Fibroblast of skin of left biceps (primary cell): ENCODE measurements at regions not wholly inside any gene's neighbourhood (a gene's known extent, or its start where the extent isn't known, plus 50 kb on each side); places are given as distances from the start of the nearest gene placed in this dataset.
A peak's percentile ranks its signal among the peaks of the same experiment; 100 is the strongest.

Experiments used
- DNase-seq, 2 experiments: peaks; one replicate each; pipeline ENCODE4 v3.0.0-alpha.2; 2013; ENCODE audit warnings: low read depth in 2 of 2

DNA sequence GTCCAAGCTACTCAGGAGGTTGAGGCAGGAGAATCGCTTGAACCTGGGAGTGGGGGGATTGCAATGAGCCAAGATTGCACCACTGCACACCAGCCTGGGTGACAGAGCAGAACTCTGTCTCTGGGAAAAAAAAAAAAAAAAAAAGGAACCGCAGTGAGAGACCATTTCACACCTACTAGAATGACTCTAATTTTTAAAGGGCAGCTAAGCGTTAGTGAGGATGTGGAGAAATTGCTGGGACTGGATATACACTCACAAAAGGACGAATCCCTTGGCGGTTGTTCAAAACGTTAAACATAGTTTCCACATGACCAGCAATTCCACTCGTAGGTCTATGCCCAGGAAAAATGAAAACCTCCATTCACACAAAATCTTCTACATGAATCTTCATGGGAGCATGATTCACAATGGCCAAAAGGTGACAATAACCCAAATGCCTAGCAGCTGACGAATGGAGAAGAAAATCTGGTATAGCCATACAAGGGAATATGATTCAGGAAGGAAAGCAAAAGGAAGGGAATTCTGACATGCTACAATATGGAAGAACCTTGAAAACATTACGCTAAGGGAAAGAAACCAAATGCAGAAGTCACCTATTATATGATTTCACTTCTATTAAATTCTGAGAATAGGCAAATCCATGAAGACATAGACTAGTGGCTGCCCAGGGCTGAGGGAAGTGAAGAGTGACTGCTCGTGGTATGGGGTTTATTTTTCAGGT, 127.0 kb downstream of the CHSY1 start:
- DNase-seq, result peak; percentile 88 to 90

DNA sequence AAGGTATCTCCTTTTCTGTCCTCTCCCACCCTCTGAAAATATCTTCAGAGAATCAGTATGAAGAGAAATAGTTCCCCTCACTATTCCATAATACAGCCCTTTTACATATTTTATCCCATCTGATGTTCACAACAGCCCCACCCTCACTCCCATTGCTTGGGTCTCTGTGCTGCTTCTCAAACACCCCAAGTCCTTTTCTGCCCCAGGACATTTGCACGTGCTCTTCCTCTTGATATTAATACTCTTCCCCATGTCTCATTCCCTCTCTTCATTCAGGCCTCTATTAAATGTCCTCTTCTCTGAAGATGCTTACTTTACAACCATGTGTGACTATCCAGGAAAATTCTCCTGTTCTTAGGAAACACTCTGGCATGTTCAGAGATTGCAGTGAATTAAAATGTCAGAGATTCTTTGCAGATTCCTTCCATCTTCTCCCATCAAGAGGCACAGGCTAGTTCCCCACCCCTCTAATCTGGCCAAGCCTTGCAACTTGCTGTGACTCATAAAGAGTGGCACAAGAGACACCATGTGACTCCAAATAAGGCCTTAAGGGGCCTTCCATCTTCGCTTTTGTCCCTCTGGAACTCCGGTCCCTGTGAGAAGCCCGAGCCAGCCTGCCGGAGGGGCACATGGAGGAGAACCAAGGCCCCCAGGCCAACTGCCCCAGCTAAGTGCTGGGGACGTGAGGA, 128.5 kb downstream of the CHSY1 start:
- DNase-seq, result no peak

DNA sequence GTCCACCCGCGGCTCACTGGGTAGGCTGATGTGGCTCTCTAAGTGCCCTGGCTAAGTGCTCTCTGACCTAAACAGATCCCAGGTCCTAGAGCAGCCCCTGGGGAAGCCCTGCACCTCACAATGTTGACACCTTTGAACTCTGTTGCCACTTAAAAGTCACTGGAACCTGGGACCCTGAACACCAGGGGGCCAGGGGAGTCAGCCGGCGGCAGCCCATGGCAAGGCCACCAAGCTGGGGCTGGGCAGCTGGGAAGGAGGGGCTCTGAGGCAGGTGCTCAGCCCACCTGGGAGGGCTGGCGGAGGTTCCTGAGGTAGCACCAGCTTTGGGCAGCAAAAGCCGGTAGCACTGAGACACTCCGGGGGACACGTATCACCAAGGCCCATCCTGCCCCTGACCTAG, 129.0 kb downstream of the CHSY1 start:
- no peak for DNase-seq

DNA sequence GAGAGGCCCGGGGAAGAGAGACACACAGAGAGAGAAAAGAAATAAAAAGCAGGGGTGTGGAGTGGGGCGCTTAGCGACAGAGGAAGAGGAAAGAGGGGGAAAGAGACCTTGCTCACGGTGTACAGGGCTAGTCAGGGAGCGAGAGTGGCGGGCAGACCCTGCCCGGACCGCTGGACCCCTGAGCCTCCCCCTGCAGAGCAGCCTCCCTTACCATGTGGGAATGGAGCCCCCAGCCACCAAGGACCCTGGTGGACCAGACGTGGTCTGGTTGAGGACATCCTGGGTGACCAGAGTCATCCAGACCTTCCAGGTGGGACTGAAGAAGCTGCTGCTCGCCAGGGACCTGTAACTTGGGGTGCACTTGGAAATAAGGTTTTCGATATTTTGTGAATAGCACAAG, 129.6 kb downstream of the CHSY1 start:
- no peak for DNase-seq

DNA sequence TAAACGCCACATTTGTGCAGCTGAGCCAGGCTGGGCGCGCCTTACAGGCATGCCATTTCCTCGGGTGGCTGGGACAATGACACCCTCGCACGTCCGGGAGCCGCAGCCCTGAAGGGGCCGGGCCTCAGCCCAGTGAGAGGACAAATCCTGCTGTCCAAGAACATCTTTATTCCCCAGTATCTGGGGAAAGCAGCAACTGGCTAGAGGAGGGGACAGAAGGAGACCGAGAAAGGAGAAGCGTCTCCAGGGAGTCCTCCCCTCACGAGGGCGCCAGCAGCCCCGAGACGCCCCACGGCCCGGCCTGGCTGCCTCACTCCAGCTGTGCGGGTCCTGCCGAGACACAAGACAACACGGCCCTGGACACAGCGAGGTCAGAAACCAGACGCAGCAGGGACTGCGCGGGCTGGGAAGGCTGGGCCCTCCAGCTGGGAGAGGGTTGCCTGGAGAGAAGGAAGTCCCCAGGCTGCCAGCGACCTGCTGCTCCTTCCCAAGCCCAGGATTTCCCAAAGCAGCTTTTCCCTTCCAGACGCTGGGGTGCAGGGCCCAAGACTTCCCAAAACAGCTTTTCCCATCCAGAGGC, 130.2 kb downstream of the CHSY1 start:
- no peak for DNase-seq

DNA sequence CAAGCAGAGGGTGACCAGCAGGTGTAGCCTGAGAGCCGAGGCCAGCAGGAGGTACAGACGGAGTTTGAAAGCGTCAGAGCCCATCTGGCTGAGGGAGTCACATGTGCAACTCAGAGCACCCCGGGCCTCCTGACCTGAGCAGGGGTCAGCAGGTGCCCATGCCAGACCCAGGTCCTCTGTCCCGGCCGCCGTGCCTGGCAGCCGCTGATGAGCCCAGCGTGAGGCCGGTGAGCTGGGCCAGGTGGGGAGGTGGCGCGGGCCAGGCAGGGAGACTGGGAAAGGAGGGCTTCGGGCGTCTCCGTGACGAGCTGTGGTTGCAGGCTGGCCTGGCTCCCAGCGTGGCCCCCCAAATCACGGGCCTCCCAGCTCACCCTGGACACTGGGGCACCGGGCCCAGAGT, 130.9 kb downstream of the CHSY1 start:
- no peak for DNase-seq

DNA sequence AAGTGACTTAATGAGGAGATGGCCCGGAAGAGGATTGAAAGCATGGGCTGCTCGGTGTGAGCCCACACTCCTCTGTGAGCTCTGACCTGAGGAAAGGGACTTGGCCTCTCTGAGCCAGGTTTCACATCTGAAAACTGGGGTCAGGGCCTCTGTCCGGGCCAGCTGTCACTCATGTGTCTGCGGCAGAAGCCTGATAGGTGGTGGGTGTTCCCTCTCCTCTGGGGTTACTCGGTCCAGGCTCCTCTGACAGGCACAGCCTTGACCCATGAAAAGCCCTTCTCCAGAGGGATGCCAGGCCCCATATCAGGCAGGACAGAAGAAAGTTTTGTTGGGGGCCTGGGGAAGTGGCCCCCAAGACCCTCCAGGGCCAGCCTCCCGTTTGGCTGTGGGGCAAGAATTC, 131.4 kb downstream of the CHSY1 start:
- DNase-seq, result no peak
